ENCODE measurements at regions not wholly inside any gene's neighbourhood (a gene's known extent, or its start where the extent isn't known, plus 50 kb on each side); places are given as distances from the start of the nearest gene placed in this dataset.

GRCh38 chr9:14466828-14467227 is 152.9 kb upstream of the NFIB start:
- DNase-seq (ENCODE audit: low spot score): no peak

GRCh38 chr9:14466429-14466818 is 152.5 kb upstream of the NFIB start:
- no peak for DNase-seq (ENCODE audit: low spot score)

GRCh38 chr9:14462950-14463349 is 149.0 kb upstream of the NFIB start:
- no peak for DNase-seq (ENCODE audit: low spot score)

GRCh38 chr9:14455243-14455642 is 141.3 kb upstream of the NFIB start:
- no peak for DNase-seq (ENCODE audit: low spot score)

GRCh38 chr9:14453286-14453685 is 139.3 kb upstream of the NFIB start:
- DNase-seq (ENCODE audit: low spot score): no peak

- DNase-seq (ENCODE audit: low spot score): no peak
Observed at GRCh38 chr9:14452539-14452938, 138.6 kb upstream of the NFIB start.

GRCh38 chr9:14451949-14452348 is 138.0 kb upstream of the NFIB start:
- DNase-seq (ENCODE audit: low spot score): no peak

GRCh38 chr9:14447103-14447502 is 133.2 kb upstream of the NFIB start:
- no peak for DNase-seq (ENCODE audit: low spot score)

GRCh38 chr9:14445946-14446345 is 132.0 kb upstream of the NFIB start:
- DNase-seq (ENCODE audit: low spot score): no peak

GRCh38 chr9:14442956-14443355 is 129.0 kb upstream of the NFIB start:
- DNase-seq (ENCODE audit: low spot score): no peak

- no peak for DNase-seq (ENCODE audit: low spot score)
Observed at GRCh38 chr9:14441976-14442651, 128.2 kb upstream of the NFIB start.

- DNase-seq (ENCODE audit: low spot score): no peak
Observed at GRCh38 chr9:14441115-14441514, 127.2 kb upstream of the NFIB start.

GRCh38 chr9:14440062-14440461 is 126.1 kb upstream of the NFIB start:
- DNase-seq (ENCODE audit: low spot score): no peak

- no peak for DNase-seq (ENCODE audit: low spot score)
Observed at GRCh38 chr9:14439555-14439954, 125.6 kb upstream of the NFIB start.

GRCh38 chr9:14438232-14439021 is 124.5 kb upstream of the NFIB start:
- DNase-seq (ENCODE audit: low spot score): no peak

GRCh38 chr9:14437354-14438231 is 123.7 kb upstream of the NFIB start:
- DNase-seq (ENCODE audit: low spot score): no peak

- no peak for DNase-seq (ENCODE audit: low spot score)
Observed at GRCh38 chr9:14435871-14436270, 121.9 kb upstream of the NFIB start.

- DNase-seq (ENCODE audit: low spot score): no peak
Observed at GRCh38 chr9:14434971-14435718, 121.2 kb upstream of the NFIB start.

GRCh38 chr9:14434158-14434504 is 120.2 kb upstream of the NFIB start:
- no peak for DNase-seq (ENCODE audit: low spot score)

GRCh38 chr9:14433351-14434157 is 119.6 kb upstream of the NFIB start:
- DNase-seq (ENCODE audit: low spot score): peak; percentile 67

- DNase-seq (ENCODE audit: low spot score): no peak
Observed at GRCh38 chr9:14432666-14433350, 118.9 kb upstream of the NFIB start.
